ENCODE measurements at regions not wholly inside any gene's neighbourhood (a gene's known extent, or its start where the extent isn't known, plus 50 kb on each side); places are given as distances from the start of the nearest gene placed in this dataset.

GRCh38 chr4:188904617-188905016 lies 765.4 kb downstream of the TRIML1 start:
- no peak for TF ChIP-seq CTCF (IDR thresholded peaks at IDR 0.05; ENCODE audit: extremely low read depth, insufficient read depth, missing control alignments)
- in situ Hi-C loops (cut with MboI; ENCODE audit: low pct_unique_long_range_greater_than_20kb, low sequenced_read_pairs, unreplicated experiment) = no loop called here
- DNase-seq (ENCODE audit: low spot score) = no peak

GRCh38 chr4:188905248-188905647 lies 766.0 kb downstream of the TRIML1 start:
- in situ Hi-C loops (cut with MboI; ENCODE audit: low pct_unique_long_range_greater_than_20kb, low sequenced_read_pairs, unreplicated experiment) = no loop called here
- no peak for TF ChIP-seq CTCF (IDR thresholded peaks at IDR 0.05; ENCODE audit: extremely low read depth, insufficient read depth, missing control alignments)
- DNase-seq (ENCODE audit: low spot score) = no peak

GRCh38 chr4:188911199-188911598 lies 772.0 kb downstream of the TRIML1 start:
- no peak for TF ChIP-seq CTCF (IDR thresholded peaks at IDR 0.05; ENCODE audit: extremely low read depth, insufficient read depth, missing control alignments)
- no peak for DNase-seq (ENCODE audit: low spot score)
- in situ Hi-C loops (cut with MboI; ENCODE audit: low pct_unique_long_range_greater_than_20kb, low sequenced_read_pairs, unreplicated experiment) = no loop called here

- in situ Hi-C loops (cut with MboI; ENCODE audit: low pct_unique_long_range_greater_than_20kb, low sequenced_read_pairs, unreplicated experiment) = no loop called here
- no peak for DNase-seq (ENCODE audit: low spot score)
- no peak for TF ChIP-seq CTCF (IDR thresholded peaks at IDR 0.05; ENCODE audit: extremely low read depth, insufficient read depth, missing control alignments)
Observed at GRCh38 chr4:188911707-188912106, 772.5 kb downstream of the TRIML1 start.

- DNase-seq (ENCODE audit: low spot score) = no peak
- TF ChIP-seq CTCF (IDR thresholded peaks at IDR 0.05; ENCODE audit: extremely low read depth, insufficient read depth, missing control alignments) = no peak
- in situ Hi-C loops (cut with MboI; ENCODE audit: low pct_unique_long_range_greater_than_20kb, low sequenced_read_pairs, unreplicated experiment) = no loop called here
Observed at GRCh38 chr4:188915175-188915574, 775.9 kb downstream of the TRIML1 start.

- in situ Hi-C loops (cut with MboI; ENCODE audit: low pct_unique_long_range_greater_than_20kb, low sequenced_read_pairs, unreplicated experiment) = no loop called here
- no peak for DNase-seq (ENCODE audit: low spot score)
- no peak for TF ChIP-seq CTCF (IDR thresholded peaks at IDR 0.05; ENCODE audit: extremely low read depth, insufficient read depth, missing control alignments)
Observed at GRCh38 chr4:188918787-188919186, 779.5 kb downstream of the TRIML1 start.

GRCh38 chr4:188930822-188931221 lies 791.6 kb downstream of the TRIML1 start:
- DNase-seq (ENCODE audit: low spot score) = no peak
- in situ Hi-C loops (cut with MboI; ENCODE audit: low pct_unique_long_range_greater_than_20kb, low sequenced_read_pairs, unreplicated experiment) = no loop called here
- TF ChIP-seq CTCF (IDR thresholded peaks at IDR 0.05; ENCODE audit: extremely low read depth, insufficient read depth, missing control alignments) = no peak
